ENCODE measurements at regions not wholly inside any gene's neighbourhood (a gene's known extent, or its start where the extent isn't known, plus 50 kb on each side); places are given as distances from the start of the nearest gene placed in this dataset.

- no peak for DNase-seq
Measured at GRCh38 chr20:6483727-6484126, 283.8 kb upstream of the BMP2 start.

- DNase-seq: no peak
Measured at GRCh38 chr20:6482486-6482885, 285.0 kb upstream of the BMP2 start.

- no peak for DNase-seq
Measured at GRCh38 chr20:6480328-6481200, 286.9 kb upstream of the BMP2 start.

GRCh38 chr20:6473197-6473596, 294.3 kb upstream of the BMP2 start:
- no peak for DNase-seq

GRCh38 chr20:6471871-6472270, 295.6 kb upstream of the BMP2 start:
- no peak for DNase-seq

DNA sequence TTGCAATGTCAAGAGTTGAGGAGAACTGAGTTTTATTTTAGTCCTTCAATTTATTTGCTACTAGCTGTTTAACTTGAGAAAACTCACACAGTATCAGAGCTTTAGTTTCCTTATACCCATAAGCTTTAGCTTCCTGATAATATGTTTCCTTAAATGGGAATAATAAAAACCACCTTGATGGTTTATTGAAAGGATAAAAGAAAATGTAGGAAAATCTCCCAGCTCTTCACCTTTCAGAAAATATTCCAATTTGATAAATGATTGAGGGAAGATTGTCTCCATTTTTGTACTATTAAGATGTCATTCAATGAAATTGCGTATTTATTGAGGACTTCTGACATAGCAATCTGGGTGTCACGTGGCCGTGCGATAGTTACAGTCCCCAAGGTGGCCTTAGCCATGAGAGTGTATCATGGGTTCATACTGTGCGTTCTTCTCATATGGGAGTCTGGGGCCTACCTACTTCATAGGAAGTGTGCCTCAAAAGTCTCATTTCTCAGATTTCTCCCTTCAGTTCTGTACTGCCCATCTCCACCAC, 296.3 kb upstream of the BMP2 start:
- DNase-seq: no peak

- no peak for DNase-seq
Measured at GRCh38 chr20:6469695-6470094, 297.8 kb upstream of the BMP2 start.

GRCh38 chr20:6468423-6469116, 298.9 kb upstream of the BMP2 start:
- no peak for DNase-seq

DNA sequence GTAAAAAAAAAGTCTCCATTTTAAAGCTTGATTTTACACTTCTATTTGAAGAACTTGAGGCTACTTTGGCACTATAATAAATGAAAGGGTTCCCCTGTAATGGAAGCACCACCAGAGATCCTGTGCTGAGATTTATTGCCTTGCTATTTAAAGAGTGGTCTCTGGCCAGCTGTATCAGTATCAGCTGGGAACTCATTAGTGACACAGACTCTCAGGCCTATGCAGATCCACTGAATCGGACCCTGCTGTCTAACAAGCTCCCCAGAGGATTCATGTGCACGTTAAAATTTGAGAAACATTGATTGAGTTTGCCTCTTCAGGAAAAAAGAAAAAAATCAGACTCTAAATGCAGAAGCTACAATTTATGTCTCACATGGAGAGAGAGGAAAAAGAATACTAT, 299.9 kb upstream of the BMP2 start:
- DNase-seq: no peak

- DNase-seq: no peak
Measured at GRCh38 chr20:6466075-6466810, 301.2 kb upstream of the BMP2 start.

- no peak for DNase-seq
Measured at GRCh38 chr20:6450841-6451240, 316.6 kb upstream of the BMP2 start.

DNA sequence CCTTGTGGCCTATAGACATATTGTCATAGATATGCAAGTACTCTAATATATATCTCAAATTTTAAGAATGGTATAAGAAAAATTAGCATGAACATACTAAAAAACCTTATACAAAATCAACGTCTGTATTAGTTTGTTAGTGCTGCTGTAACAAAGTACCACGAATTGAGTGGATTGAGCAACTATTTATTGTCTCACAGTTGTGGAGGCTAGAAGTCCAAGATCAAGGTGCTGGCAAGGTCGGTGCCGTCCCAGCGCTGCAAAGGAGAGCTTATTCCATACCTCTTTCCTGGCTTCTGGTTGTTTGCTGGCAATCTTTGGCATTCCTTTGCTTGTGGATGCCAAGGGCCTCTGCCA, 317.6 kb upstream of the FERMT1 start:
- DNase-seq: no peak

- DNase-seq: no peak
Measured at GRCh38 chr20:6439737-6440442, 317.1 kb upstream of the FERMT1 start.

DNA sequence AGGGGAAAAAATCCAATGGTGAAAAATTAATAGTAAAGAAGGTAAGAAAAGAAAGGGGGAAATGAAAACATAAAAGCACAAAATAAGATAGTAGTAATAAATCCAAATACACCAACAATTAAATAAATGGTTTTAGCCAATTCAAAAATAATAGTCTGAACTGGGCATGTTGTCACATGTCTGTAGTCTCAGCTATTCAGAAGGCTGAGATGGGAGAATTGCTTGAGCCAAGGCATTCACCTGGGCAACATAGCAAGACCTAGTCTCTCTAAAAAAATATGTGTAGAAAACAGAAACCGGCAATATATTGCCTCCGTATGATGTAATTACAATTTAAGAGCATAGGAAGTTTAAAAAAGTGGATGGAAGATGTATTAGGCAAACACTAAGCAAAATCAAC, 311.3 kb upstream of the FERMT1 start:
- DNase-seq: no peak

DNA sequence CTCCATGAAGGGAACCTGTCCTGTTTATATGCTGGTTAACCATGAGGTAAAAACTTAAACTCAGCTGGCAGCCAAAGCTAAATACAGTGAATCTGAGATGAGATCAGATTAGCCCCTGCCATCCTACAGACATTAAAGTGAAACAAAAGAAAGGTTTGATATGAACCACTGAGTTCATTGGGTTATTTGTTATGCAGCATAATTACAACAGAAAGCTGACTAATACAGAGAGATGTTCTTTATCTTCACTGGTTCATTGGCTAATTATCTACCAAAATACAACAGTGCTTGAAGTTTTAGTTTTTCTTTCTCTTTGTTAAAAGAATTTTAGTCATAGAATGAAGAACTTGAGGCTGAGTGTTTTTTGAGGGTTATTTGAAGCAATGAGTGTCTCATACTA, 307.6 kb upstream of the FERMT1 start:
- no peak for DNase-seq

DNA sequence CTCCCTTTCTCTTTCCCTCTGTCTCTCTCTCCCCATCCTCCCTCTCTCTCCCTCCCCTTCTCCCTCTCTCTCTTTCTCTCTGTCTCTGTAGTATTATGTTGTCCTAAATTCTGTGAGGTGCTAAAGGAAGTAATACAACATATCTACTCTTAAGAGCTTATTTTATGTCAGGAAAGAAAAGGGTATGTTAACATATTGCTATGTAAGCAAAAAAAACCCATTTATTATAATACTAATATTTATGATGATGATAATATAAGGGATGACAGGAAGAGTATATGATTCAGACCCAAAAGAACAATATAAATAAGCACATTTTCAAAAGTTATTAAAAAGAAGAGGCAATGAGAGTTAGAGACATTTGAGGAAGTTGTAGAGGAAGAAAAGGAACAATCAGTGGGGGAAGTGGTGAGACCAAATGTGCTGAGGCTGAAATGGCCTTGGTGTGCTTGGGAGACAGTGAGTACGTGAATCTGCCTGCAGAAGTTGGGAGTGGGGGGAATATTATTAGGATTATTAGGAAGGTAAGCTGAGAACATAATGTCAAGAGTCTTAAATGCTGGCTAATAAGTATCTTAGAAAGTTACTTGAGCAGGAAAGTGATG, 303.6 kb upstream of the FERMT1 start:
- no peak for DNase-seq

DNA sequence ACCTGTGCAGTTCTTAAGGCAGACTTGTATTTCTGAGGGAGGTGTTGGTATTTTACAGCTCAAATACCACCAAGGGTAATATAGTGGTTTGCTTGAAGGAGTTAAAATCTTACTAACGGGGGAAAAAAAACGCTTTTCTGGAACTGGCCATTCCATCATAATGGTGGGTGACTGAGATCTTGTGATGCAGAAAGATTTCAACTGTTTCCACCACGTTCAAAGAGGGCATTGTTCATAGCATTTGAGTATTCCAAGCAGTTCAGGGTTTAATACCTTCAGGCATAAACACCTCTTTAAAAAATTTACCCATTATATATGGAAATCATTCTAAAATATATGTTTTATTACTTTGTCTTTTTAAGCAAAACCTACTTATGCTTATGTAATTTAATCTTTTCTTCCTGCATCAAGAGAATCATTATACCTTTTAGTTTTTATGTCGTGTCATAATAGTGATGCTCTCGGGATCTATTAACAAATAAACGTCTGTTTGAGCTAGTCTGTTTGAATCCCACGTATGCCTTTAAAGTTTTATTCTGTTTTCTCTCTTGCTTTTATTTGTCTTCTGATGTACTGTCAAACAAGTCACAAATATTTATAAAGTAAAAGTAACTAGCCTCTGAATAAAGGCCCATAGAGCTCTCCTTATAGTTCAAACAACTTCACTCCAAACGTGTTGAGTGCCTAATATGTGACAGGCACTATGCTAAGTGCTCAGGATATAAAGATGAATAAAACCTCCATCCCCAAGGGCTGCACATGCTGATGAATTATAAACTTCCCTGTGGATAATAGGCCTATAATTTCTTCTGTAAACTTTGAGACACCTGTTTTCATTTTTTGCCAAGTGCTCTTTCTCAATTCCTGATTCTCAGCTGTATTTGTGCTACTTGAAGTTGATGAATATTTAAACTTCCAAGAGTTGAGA, 298.8 kb upstream of the FERMT1 start:
- no peak for DNase-seq

- DNase-seq: no peak
Measured at GRCh38 chr20:6420336-6420735, 297.5 kb upstream of the FERMT1 start.

DNA sequence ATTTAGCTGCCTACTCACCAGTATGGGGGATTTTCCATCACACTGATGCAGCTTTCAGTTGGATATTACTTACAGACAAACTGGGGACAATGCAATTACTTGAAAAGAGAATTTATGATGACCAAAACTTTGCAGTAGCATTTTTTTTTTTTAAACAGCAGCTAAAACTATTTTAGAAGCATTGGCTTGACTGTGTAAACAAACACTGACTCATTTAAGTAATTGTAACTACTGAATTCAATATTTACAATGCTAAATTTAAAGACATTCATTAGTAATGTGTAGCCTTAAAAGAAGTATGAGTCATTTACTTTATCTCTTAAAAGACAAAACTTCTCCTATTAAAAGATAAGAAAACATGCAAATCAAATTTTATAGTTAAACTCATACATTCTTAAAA, 295.9 kb upstream of the FERMT1 start:
- no peak for DNase-seq

- DNase-seq: no peak
Measured at GRCh38 chr20:6416371-6416770, 293.5 kb upstream of the FERMT1 start.

DNA sequence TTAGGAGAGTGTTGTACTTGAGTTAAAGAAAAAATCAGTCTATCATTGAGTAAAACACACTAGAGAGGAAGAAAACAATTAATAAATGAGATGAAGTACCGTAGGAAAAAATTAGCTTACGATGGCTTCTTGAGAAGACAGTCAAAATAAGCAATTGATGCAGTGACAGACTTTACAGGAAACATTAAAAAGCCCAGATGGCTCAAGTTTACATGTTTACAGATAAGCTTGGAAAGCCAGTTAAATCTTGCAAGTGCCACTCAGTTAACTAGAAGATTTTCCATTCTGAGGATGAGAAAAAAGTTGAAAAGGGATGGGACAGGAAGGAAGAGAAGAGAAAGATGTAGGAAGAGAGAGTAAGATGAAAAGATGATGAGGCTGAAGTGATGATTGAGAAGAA, 288.8 kb upstream of the FERMT1 start:
- DNase-seq: no peak

All from islet precursor cell (in vitro differentiated cells).